GM10266 (cell line): ENCODE measurements at regions not wholly inside any gene's neighbourhood (a gene's known extent, or its start where the extent isn't known, plus 50 kb on each side); places are given as distances from the start of the nearest gene placed in this dataset.

Experiments
- DNase-seq: peaks from one replicate; pipeline ENCODE4 v3.0.0; 2012; ENCODE audit errors: extremely low spot score
- TF ChIP-seq, protein P1 (sequence below): IDR thresholded peaks from 2 replicates; pipeline ENCODE4 v1.5.1; 2012; ENCODE audit warnings: mild to moderate bottlenecking, low read depth; ENCODE audit not compliant: control insufficient read depth, insufficient read depth; ENCODE audit errors: missing control alignments

GRCh38 chr6:153613719-153614455 is 425.2 kb upstream of the OPRM1 start:
- DNase-seq = no peak

GRCh38 chr6:153602401-153602800 is 436.6 kb upstream of the OPRM1 start:
- no peak for DNase-seq
- TF ChIP-seq, protein P1, sequence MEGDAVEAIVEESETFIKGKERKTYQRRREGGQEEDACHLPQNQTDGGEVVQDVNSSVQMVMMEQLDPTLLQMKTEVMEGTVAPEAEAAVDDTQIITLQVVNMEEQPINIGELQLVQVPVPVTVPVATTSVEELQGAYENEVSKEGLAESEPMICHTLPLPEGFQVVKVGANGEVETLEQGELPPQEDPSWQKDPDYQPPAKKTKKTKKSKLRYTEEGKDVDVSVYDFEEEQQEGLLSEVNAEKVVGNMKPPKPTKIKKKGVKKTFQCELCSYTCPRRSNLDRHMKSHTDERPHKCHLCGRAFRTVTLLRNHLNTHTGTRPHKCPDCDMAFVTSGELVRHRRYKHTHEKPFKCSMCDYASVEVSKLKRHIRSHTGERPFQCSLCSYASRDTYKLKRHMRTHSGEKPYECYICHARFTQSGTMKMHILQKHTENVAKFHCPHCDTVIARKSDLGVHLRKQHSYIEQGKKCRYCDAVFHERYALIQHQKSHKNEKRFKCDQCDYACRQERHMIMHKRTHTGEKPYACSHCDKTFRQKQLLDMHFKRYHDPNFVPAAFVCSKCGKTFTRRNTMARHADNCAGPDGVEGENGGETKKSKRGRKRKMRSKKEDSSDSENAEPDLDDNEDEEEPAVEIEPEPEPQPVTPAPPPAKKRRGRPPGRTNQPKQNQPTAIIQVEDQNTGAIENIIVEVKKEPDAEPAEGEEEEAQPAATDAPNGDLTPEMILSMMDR = no peak

More at GRCh38 chr6:153613719-153614455, 425.2 kb upstream of the OPRM1 start:
- TF ChIP-seq, protein P1 = no peak

DNA sequence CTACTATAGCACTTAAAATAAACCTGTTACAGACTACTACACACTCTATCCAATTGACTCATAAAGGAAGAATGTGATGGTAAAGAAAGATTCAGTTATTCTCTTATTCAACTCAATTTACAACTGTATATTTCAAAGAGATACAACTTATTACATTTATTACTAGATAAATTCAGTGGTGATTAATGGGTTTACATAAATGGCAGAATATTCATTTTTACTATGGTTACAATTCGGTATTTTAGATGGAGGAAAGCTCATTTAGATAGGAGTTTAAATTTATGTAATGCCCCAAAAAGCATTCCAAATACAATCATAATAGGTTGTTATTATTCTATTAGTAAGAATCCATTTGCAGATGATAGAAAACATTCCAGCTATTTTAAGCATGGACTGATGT is 439.1 kb upstream of the OPRM1 start:
- no peak for DNase-seq
- TF ChIP-seq, protein P1 = no peak

- DNase-seq = no peak
Measured at GRCh38 chr6:153595903-153596302, 443.1 kb upstream of the OPRM1 start.

GRCh38 chr6:153594871-153595270 is 444.2 kb upstream of the OPRM1 start:
- TF ChIP-seq, protein P1 = no peak
- DNase-seq = no peak

More at GRCh38 chr6:153595903-153596302, 443.1 kb upstream of the OPRM1 start:
- TF ChIP-seq, protein P1 = no peak

GRCh38 chr6:153591159-153591558 is 447.9 kb upstream of the OPRM1 start:
- no peak for DNase-seq
- TF ChIP-seq, protein P1 = no peak

GRCh38 chr6:153590411-153590810 is 448.6 kb upstream of the OPRM1 start:
- TF ChIP-seq, protein P1 = no peak

More at GRCh38 chr6:153590411-153590810, 448.6 kb upstream of the OPRM1 start:
- DNase-seq = no peak
